ENCODE measurements at regions not wholly inside any gene's neighbourhood (a gene's known extent, or its start where the extent isn't known, plus 50 kb on each side); places are given as distances from the start of the nearest gene placed in this dataset.
"Not testable (repeated sequence)": the region's sequence is repeated elsewhere in the genome, so short reads cannot be mapped to it uniquely, and the experiment has no call there.

GRCh38 chr1:182263706-182264105, 127.9 kb downstream of the GLUL start:
- no peaks in the 10 kb centered on the region for H3K27me3 Mint-ChIP-seq
- H3K9me3 Mint-ChIP-seq = no peaks in the 10 kb centered on the region
- no peaks in the 10 kb centered on the region for H3K36me3 Mint-ChIP-seq
- DNase-seq (ENCODE audit: low spot score) (no peak), ATAC-seq (no peak)
- peaks cover 23 to 32% of the 10 kb centered on the region in 2 donors for H3K4me1 Mint-ChIP-seq (ENCODE audit: low read depth in 2 of 2)
- no peak overlapping the region for H3K27ac Mint-ChIP-seq
- H3K4me3 Mint-ChIP-seq = no peak overlapping the region

GRCh38 chr1:182262425-182262824, 129.2 kb downstream of the GLUL start:
- Mint-ChIP-seq H3K4me3 (no peak overlapping the region), H3K9me3 (no peaks in the 10 kb centered on the region), H3K27ac (peak overlapping the region in 1 of 2 donors; percentile 94), H3K4me1 (ENCODE audit: low read depth in 2 of 2) (peaks cover 23 to 29% of the 10 kb centered on the region in 2 donors), H3K36me3 (no peaks in the 10 kb centered on the region), H3K27me3 (no peaks in the 10 kb centered on the region)
- DNase-seq (ENCODE audit: low spot score) (no peak), ATAC-seq (no peak)

- peaks cover 23 to 29% of the 10 kb centered on the region in 2 donors for H3K4me1 Mint-ChIP-seq (ENCODE audit: low read depth in 2 of 2)
- H3K27me3 Mint-ChIP-seq = no peaks in the 10 kb centered on the region
- ATAC-seq (no peak), DNase-seq (ENCODE audit: low spot score) (no peak)
- no peak overlapping the region for H3K4me3 Mint-ChIP-seq
- no peaks in the 10 kb centered on the region for H3K36me3 Mint-ChIP-seq
- no peaks in the 10 kb centered on the region for H3K9me3 Mint-ChIP-seq
- peak overlapping the region in 1 of 2 donors; percentile 94 for H3K27ac Mint-ChIP-seq
Observed at GRCh38 chr1:182261655-182262054, 129.9 kb downstream of the GLUL start.

- Mint-ChIP-seq H3K36me3 (no peaks in the 10 kb centered on the region), H3K4me3 (no peak overlapping the region), H3K27me3 (no peaks in the 10 kb centered on the region), H3K4me1 (ENCODE audit: low read depth in 2 of 2) (peaks cover 23 to 29% of the 10 kb centered on the region in 2 donors), H3K9me3 (no peaks in the 10 kb centered on the region), H3K27ac (peak overlapping the region; percentile 93 to 94)
- no peak for DNase-seq (ENCODE audit: low spot score)
- ATAC-seq = no peak
Observed at GRCh38 chr1:182260516-182260915, 131.1 kb downstream of the GLUL start.

- Mint-ChIP-seq H3K9me3 (no peaks in the 10 kb centered on the region), H3K27ac (peak overlapping the region; percentile 93 to 94), H3K27me3 (no peaks in the 10 kb centered on the region), H3K36me3 (no peaks in the 10 kb centered on the region), H3K4me1 (ENCODE audit: low read depth in 2 of 2) (peaks cover 23 to 29% of the 10 kb centered on the region in 2 donors), H3K4me3 (peak overlapping the region; percentile 84)
- DNase-seq (ENCODE audit: low spot score) (no peak), ATAC-seq (no peak)
Observed at GRCh38 chr1:182259968-182260367, 131.6 kb downstream of the GLUL start.

- Mint-ChIP-seq H3K27ac (peak overlapping the region; percentile 93 to 94), H3K4me3 (peak overlapping the region; percentile 84), H3K4me1 (ENCODE audit: low read depth in 2 of 2) (peaks cover 23 to 29% of the 10 kb centered on the region in 2 donors), H3K27me3 (no peaks in the 10 kb centered on the region), H3K36me3 (no peaks in the 10 kb centered on the region), H3K9me3 (no peaks in the 10 kb centered on the region)
- DNase-seq (ENCODE audit: low spot score) (peak; percentile 68), ATAC-seq (peak; percentile 92 to 94)
Observed at GRCh38 chr1:182259229-182259872, 132.2 kb downstream of the GLUL start.

GRCh38 chr1:182257369-182258063, 134.1 kb downstream of the GLUL start:
- Mint-ChIP-seq H3K9me3 (no peaks in the 10 kb centered on the region), H3K4me1 (ENCODE audit: low read depth in 2 of 2) (peaks cover 20 to 25% of the 10 kb centered on the region in 2 donors), H3K27ac (peak overlapping the region in 1 of 2 donors; percentile 28), H3K36me3 (no peaks in the 10 kb centered on the region), H3K4me3 (no peak overlapping the region), H3K27me3 (no peaks in the 10 kb centered on the region)
- ATAC-seq = no peak
- DNase-seq (ENCODE audit: low spot score) = no peak

GRCh38 chr1:182256931-182257330, 134.7 kb downstream of the GLUL start:
- no peak for ATAC-seq
- no peak for DNase-seq (ENCODE audit: low spot score)
- no peaks in the 10 kb centered on the region for H3K36me3 Mint-ChIP-seq
- H3K4me3 Mint-ChIP-seq = no peak overlapping the region
- H3K9me3 Mint-ChIP-seq = no peaks in the 10 kb centered on the region
- H3K4me1 Mint-ChIP-seq (ENCODE audit: low read depth in 2 of 2) = peaks cover 17 to 20% of the 10 kb centered on the region in 2 donors
- H3K27ac Mint-ChIP-seq = peak overlapping the region in 1 of 2 donors; percentile 28
- H3K27me3 Mint-ChIP-seq = no peaks in the 10 kb centered on the region

- Mint-ChIP-seq H3K4me1 (ENCODE audit: low read depth in 2 of 2) (peaks cover 12 to 15% of the 10 kb centered on the region in 2 donors), H3K27ac (no peak overlapping the region), H3K9me3 (no peaks in the 10 kb centered on the region), H3K27me3 (no peaks in the 10 kb centered on the region), H3K4me3 (no peak overlapping the region), H3K36me3 (no peaks in the 10 kb centered on the region)
- ATAC-seq = no peak
- DNase-seq (ENCODE audit: low spot score) = no peak
Observed at GRCh38 chr1:182255494-182255893, 136.1 kb downstream of the GLUL start.

GRCh38 chr1:182253319-182253860, 138.2 kb downstream of the GLUL start:
- no peak overlapping the region for H3K27ac Mint-ChIP-seq
- ATAC-seq = no peak
- H3K36me3 Mint-ChIP-seq = no peaks in the 10 kb centered on the region
- no peak for DNase-seq (ENCODE audit: low spot score)
- no peaks in the 10 kb centered on the region for H3K9me3 Mint-ChIP-seq
- peaks cover 0 to 17% of the 10 kb centered on the region in 2 donors for H3K4me1 Mint-ChIP-seq (ENCODE audit: low read depth in 2 of 2)
- H3K4me3 Mint-ChIP-seq = no peak overlapping the region
- H3K27me3 Mint-ChIP-seq = no peaks in the 10 kb centered on the region

GRCh38 chr1:182251561-182251960, 140.0 kb downstream of the GLUL start:
- H3K4me3 Mint-ChIP-seq = no peak overlapping the region
- no peaks in the 10 kb centered on the region for H3K36me3 Mint-ChIP-seq
- H3K27ac Mint-ChIP-seq = no peak overlapping the region
- ATAC-seq = no peak
- H3K4me1 Mint-ChIP-seq (ENCODE audit: low read depth in 2 of 2) = peaks cover 0 to 18% of the 10 kb centered on the region in 2 donors
- peaks cover 0 to 9% of the 10 kb centered on the region in 2 donors for H3K27me3 Mint-ChIP-seq
- H3K9me3 Mint-ChIP-seq = no peaks in the 10 kb centered on the region
- DNase-seq (ENCODE audit: low spot score) = no peak

- Mint-ChIP-seq H3K4me1 (ENCODE audit: low read depth in 2 of 2) (peaks cover 0 to 18% of the 10 kb centered on the region in 2 donors), H3K9me3 (no peaks in the 10 kb centered on the region), H3K4me3 (peak overlapping the region; percentile 59), H3K36me3 (peaks cover 5% of the 10 kb centered on the region), H3K27ac (peak overlapping the region; percentile 45 to 84), H3K27me3 (peaks cover 3 to 15% of the 10 kb centered on the region in 2 donors)
- no peak for DNase-seq (ENCODE audit: low spot score)
- peak; percentile 73 to 91 for ATAC-seq
Observed at GRCh38 chr1:182249201-182249676, 142.4 kb downstream of the GLUL start.

- peak; percentile 32 to 73 for ATAC-seq
- no peaks in the 10 kb centered on the region for H3K9me3 Mint-ChIP-seq
- H3K4me3 Mint-ChIP-seq = peak overlapping the region; percentile 59
- H3K4me1 Mint-ChIP-seq (ENCODE audit: low read depth in 2 of 2) = peaks cover 0 to 18% of the 10 kb centered on the region in 2 donors
- peaks cover 3 to 15% of the 10 kb centered on the region in 2 donors for H3K27me3 Mint-ChIP-seq
- DNase-seq (ENCODE audit: low spot score) = no peak
- H3K27ac Mint-ChIP-seq = peak overlapping the region; percentile 45 to 84
- peaks cover 5% of the 10 kb centered on the region for H3K36me3 Mint-ChIP-seq
Observed at GRCh38 chr1:182248721-182249120, 142.9 kb downstream of the GLUL start.

- Mint-ChIP-seq H3K27ac (peak overlapping the region in 1 of 2 donors; percentile 19), H3K4me1 (ENCODE audit: low read depth in 2 of 2) (peaks cover 0 to 18% of the 10 kb centered on the region in 2 donors), H3K27me3 (peaks cover 3 to 15% of the 10 kb centered on the region in 2 donors), H3K4me3 (peak overlapping the region; percentile 32)
- H3K9me3 Mint-ChIP-seq; DNase-seq (ENCODE audit: low spot score); ATAC-seq; H3K36me3 Mint-ChIP-seq: not testable (repeated sequence)
Observed at GRCh38 chr1:182247813-182248212, 143.8 kb downstream of the GLUL start.

Data from natural killer cell treated with Interleukin-12 subunit alpha and Interleukin-12 subunit beta and Interleukin-15 and Interleukin-18, amount 100 ng/mL, for 72 hours (primary cell).